ENCODE measurements at regions not wholly inside any gene's neighbourhood (a gene's known extent, or its start where the extent isn't known, plus 50 kb on each side); places are given as distances from the start of the nearest gene placed in this dataset.

- ChIA-PET POLR2A (ENCODE audit: unreplicated experiment) (no interaction called here), CTCF (interaction anchor here (0.5 kb wide), 1 partner anchor 172 kb away, joined by 3 read pairs; no protein-coding TSS in a partner anchor)
- H3K27me3 ChIP-seq (ENCODE audit: insufficient read depth, low read depth), result no peaks in the 10 kb centered on the region
- H3K4me2 ChIP-seq, result peak overlapping the region; percentile 8; the same call in 1 of the 2 replicates
- no peak overlapping the region for H3K4me3 ChIP-seq
- H3K9me3 ChIP-seq (ENCODE audit: insufficient read depth, low read depth), result no peaks in the 10 kb centered on the region; the same call in 1 of the 2 replicates
- no peak overlapping the region for H3K27ac ChIP-seq
- H4K20me1 ChIP-seq (ENCODE audit: insufficient read depth), result no peaks in the 10 kb centered on the region
- intact Hi-C loops (cut with micrococcal nuclease; ENCODE audit: unreplicated experiment), result no loop called here
- 0 out of 2 replicates have a peak, but pooled peaks cover 4% of the 10 kb centered on the region for H3K4me1 ChIP-seq (replicated peaks; ENCODE audit: insufficient read depth)
- H3K9me2 ChIP-seq (ENCODE audit: insufficient read depth), result no peaks in the 10 kb centered on the region; the same call in 1 of the 2 replicates
- no peaks in the 10 kb centered on the region for H3K79me2 ChIP-seq (ENCODE audit: low read depth)
- no peaks in the 10 kb centered on the region for H3K36me3 ChIP-seq (ENCODE audit: low read depth)
- TF ChIP-seq CTCF (conservative IDR thresholded peaks at IDR 0.05), result no peak
- no TSS peak for BruUV-seq (replicated peaks)
- DNase-seq, result no peak
- no peak overlapping the region; the same call in 1 of the 2 replicates for H2AFZ ChIP-seq
- H3F3A ChIP-seq (ENCODE audit: insufficient read depth, low read depth), result no peaks in the 10 kb centered on the region
Measured at GRCh38 chr2:40512256-40512655, 60.4 kb upstream of the SLC8A1 start.

GRCh38 chr2:40513201-40513600, 61.3 kb upstream of the SLC8A1 start:
- BruUV-seq (replicated peaks), result no TSS peak
- H3K9me2 ChIP-seq (ENCODE audit: insufficient read depth), result no peaks in the 10 kb centered on the region; the same call in 1 of the 2 replicates
- TF ChIP-seq EZH2 (IDR thresholded peaks at IDR 0.05; ENCODE audit: low read depth) (no peak), CTCF (conservative IDR thresholded peaks at IDR 0.05) (no peak)
- CTCF ChIA-PET, result no interaction called here
- 0 out of 2 replicates have a peak, but pooled peaks cover 4% of the 10 kb centered on the region for H3K4me1 ChIP-seq (replicated peaks; ENCODE audit: insufficient read depth)
- no peaks in the 10 kb centered on the region; the same call in 1 of the 2 replicates for H3K9me3 ChIP-seq (ENCODE audit: insufficient read depth, low read depth)
- intact Hi-C loops (cut with micrococcal nuclease; ENCODE audit: unreplicated experiment), result no loop called here
- H3K4me3 ChIP-seq, result no peak overlapping the region
- no peaks in the 10 kb centered on the region for H4K20me1 ChIP-seq (ENCODE audit: insufficient read depth)
- no peak for DNase-seq
- H2AFZ ChIP-seq, result no peak overlapping the region
- H3F3A ChIP-seq (ENCODE audit: insufficient read depth, low read depth), result no peaks in the 10 kb centered on the region
- H3K27me3 ChIP-seq (ENCODE audit: insufficient read depth, low read depth), result no peaks in the 10 kb centered on the region
- no peak overlapping the region for H3K27ac ChIP-seq
- no peaks in the 10 kb centered on the region for H3K36me3 ChIP-seq (ENCODE audit: low read depth)
- no peaks in the 10 kb centered on the region for H3K79me2 ChIP-seq (ENCODE audit: low read depth)
- POLR2A ChIA-PET (ENCODE audit: unreplicated experiment), result no interaction called here
- no peak overlapping the region for H3K4me2 ChIP-seq

GRCh38 chr2:40516604-40517003, 64.7 kb upstream of the SLC8A1 start:
- 0 out of 2 replicates have a peak, but pooled peaks cover 2% of the 10 kb centered on the region for H3K4me1 ChIP-seq (replicated peaks; ENCODE audit: insufficient read depth)
- H3K79me2 ChIP-seq (ENCODE audit: low read depth), result no peaks in the 10 kb centered on the region
- H3K4me2 ChIP-seq, result no peak overlapping the region
- POLR2A ChIA-PET (ENCODE audit: unreplicated experiment), result no interaction called here
- no peaks in the 10 kb centered on the region for H4K20me1 ChIP-seq (ENCODE audit: insufficient read depth)
- H3K9me2 ChIP-seq (ENCODE audit: insufficient read depth), result no peaks in the 10 kb centered on the region; the same call in 1 of the 2 replicates
- no peak for TF ChIP-seq CTCF (conservative IDR thresholded peaks at IDR 0.05)
- no TSS peak for BruUV-seq (replicated peaks)
- no peak overlapping the region for H3K4me3 ChIP-seq
- H2AFZ ChIP-seq, result no peak overlapping the region
- no peaks in the 10 kb centered on the region for H3K36me3 ChIP-seq (ENCODE audit: low read depth)
- CTCF ChIA-PET, result no interaction called here
- no peaks in the 10 kb centered on the region for H3K9me3 ChIP-seq (ENCODE audit: insufficient read depth, low read depth)
- no peaks in the 10 kb centered on the region for H3F3A ChIP-seq (ENCODE audit: insufficient read depth, low read depth)
- no peaks in the 10 kb centered on the region for H3K27me3 ChIP-seq (ENCODE audit: insufficient read depth, low read depth)
- DNase-seq, result no peak
- intact Hi-C loops (cut with micrococcal nuclease; ENCODE audit: unreplicated experiment), result no loop called here
- no peak overlapping the region for H3K27ac ChIP-seq

All from PC-9 (cell line).